ENCODE measurements at regions not wholly inside any gene's neighbourhood (a gene's known extent, or its start where the extent isn't known, plus 50 kb on each side); places are given as distances from the start of the nearest gene placed in this dataset.

DNA sequence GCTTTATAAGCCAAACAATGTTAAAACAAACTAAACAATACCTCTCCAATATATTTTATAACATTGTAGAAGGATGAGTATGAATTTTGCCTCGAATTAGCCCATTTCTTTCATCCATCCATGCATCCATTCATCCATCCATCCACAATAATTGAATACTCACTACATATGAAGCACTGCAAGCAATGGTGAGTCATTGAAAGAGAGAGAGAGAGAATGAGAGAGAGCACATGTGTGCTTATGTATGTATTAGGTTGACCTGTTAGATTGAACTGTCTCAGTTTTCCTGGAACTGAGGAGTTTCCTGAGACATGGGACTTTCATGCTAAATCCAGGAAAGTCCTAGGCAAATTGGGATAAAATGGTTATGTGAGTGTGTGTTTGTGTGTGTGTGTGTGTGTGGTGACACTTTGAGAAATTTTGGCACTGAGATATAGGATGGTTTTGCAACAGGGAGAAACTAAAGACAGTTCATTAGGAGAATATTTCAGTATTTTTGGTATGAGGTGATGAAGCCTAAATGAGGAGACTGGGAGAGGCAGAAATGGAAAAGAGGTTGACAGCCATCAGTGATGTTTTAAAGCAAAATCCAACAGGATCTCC, 98.4 kb downstream of the C12orf75 start:
- TF ChIP-seq, protein P1, sequence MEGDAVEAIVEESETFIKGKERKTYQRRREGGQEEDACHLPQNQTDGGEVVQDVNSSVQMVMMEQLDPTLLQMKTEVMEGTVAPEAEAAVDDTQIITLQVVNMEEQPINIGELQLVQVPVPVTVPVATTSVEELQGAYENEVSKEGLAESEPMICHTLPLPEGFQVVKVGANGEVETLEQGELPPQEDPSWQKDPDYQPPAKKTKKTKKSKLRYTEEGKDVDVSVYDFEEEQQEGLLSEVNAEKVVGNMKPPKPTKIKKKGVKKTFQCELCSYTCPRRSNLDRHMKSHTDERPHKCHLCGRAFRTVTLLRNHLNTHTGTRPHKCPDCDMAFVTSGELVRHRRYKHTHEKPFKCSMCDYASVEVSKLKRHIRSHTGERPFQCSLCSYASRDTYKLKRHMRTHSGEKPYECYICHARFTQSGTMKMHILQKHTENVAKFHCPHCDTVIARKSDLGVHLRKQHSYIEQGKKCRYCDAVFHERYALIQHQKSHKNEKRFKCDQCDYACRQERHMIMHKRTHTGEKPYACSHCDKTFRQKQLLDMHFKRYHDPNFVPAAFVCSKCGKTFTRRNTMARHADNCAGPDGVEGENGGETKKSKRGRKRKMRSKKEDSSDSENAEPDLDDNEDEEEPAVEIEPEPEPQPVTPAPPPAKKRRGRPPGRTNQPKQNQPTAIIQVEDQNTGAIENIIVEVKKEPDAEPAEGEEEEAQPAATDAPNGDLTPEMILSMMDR (IDR thresholded peaks at IDR 0.05; ENCODE audit: insufficient read depth, low read length, poor library complexity, severe bottlenecking), result no peak
- TF ChIP-seq EZH2phosphoT487 (conservative IDR thresholded peaks at IDR 0.05; ENCODE audit: low read length), result no peak
